ENCODE measurements at regions not wholly inside any gene's neighbourhood (a gene's known extent, or its start where the extent isn't known, plus 50 kb on each side); places are given as distances from the start of the nearest gene placed in this dataset.

GRCh38 chr3:23041918-23042696 is 161.0 kb upstream of the UBE2E2 start:
- Histone ChIP-seq H3K9me3 (ENCODE audit: insufficient read depth, low read length) (no peaks in the 10 kb centered on the region), H3K4me3 (ENCODE audit: insufficient read depth, low read length, poor library complexity, severe bottlenecking) (no peak overlapping the region), H3K4me2 (ENCODE audit: low read depth, low read length, poor library complexity, severe bottlenecking) (no peak overlapping the region), H3K79me2 (ENCODE audit: insufficient read depth, low read length) (no peaks in the 10 kb centered on the region), H4K20me1 (ENCODE audit: low read depth, low read length) (no peaks in the 10 kb centered on the region), H3K36me3 (ENCODE audit: low read length) (no peaks in the 10 kb centered on the region), H3K9me2 (replicated peaks; ENCODE audit: insufficient read depth, low read length) (no peaks in the 10 kb centered on the region), H3K27ac (ENCODE audit: low read depth, low read length) (no peak overlapping the region), H2AFZ (ENCODE audit: low read depth, low read length, severe bottlenecking) (no peak overlapping the region), H3K27me3 (ENCODE audit: low read length) (no peaks in the 10 kb centered on the region), H3F3A (ENCODE audit: insufficient read depth) (no peaks in the 10 kb centered on the region), H3K9ac (ENCODE audit: low read length) (no peak overlapping the region)
- TF ChIP-seq EZH2phosphoT487 (conservative IDR thresholded peaks at IDR 0.05; ENCODE audit: low read length) (no peak), CTCF (IDR thresholded peaks at IDR 0.05; ENCODE audit: insufficient read depth, low read length, poor library complexity, severe bottlenecking) (no peak)

- no peak for TF ChIP-seq CTCF (IDR thresholded peaks at IDR 0.05; ENCODE audit: insufficient read depth, low read length, poor library complexity, severe bottlenecking)
- TF ChIP-seq EZH2phosphoT487 (conservative IDR thresholded peaks at IDR 0.05; ENCODE audit: low read length): no peak
- no peak overlapping the region for H3K4me3 ChIP-seq (ENCODE audit: insufficient read depth, low read length, poor library complexity, severe bottlenecking)
- no peak overlapping the region for H3K9ac ChIP-seq (ENCODE audit: low read length)
- H3K4me2 ChIP-seq (ENCODE audit: low read depth, low read length, poor library complexity, severe bottlenecking): no peak overlapping the region
- no peaks in the 10 kb centered on the region for H3K79me2 ChIP-seq (ENCODE audit: insufficient read depth, low read length)
- H2AFZ ChIP-seq (ENCODE audit: low read depth, low read length, severe bottlenecking): no peak overlapping the region
- H3K27me3 ChIP-seq (ENCODE audit: low read length): no peaks in the 10 kb centered on the region
- H3K27ac ChIP-seq (ENCODE audit: low read depth, low read length): no peak overlapping the region
- H3K9me2 ChIP-seq (replicated peaks; ENCODE audit: insufficient read depth, low read length): no peaks in the 10 kb centered on the region
- no peaks in the 10 kb centered on the region for H3F3A ChIP-seq (ENCODE audit: insufficient read depth)
- no peaks in the 10 kb centered on the region for H4K20me1 ChIP-seq (ENCODE audit: low read depth, low read length)
- no peaks in the 10 kb centered on the region for H3K9me3 ChIP-seq (ENCODE audit: insufficient read depth, low read length)
- no peaks in the 10 kb centered on the region for H3K36me3 ChIP-seq (ENCODE audit: low read length)
These were observed 158.7 kb upstream of the UBE2E2 start for GRCh38 chr3:23044463-23044862.

GRCh38 chr3:23046536-23046935 is 156.6 kb upstream of the UBE2E2 start:
- H3K27ac ChIP-seq (ENCODE audit: low read depth, low read length): no peak overlapping the region
- no peak overlapping the region for H3K4me3 ChIP-seq (ENCODE audit: insufficient read depth, low read length, poor library complexity, severe bottlenecking)
- H3K9ac ChIP-seq (ENCODE audit: low read length): no peak overlapping the region
- no peaks in the 10 kb centered on the region for H4K20me1 ChIP-seq (ENCODE audit: low read depth, low read length)
- H3K4me2 ChIP-seq (ENCODE audit: low read depth, low read length, poor library complexity, severe bottlenecking): no peak overlapping the region
- H3K36me3 ChIP-seq (ENCODE audit: low read length): no peaks in the 10 kb centered on the region
- H3K9me2 ChIP-seq (replicated peaks; ENCODE audit: insufficient read depth, low read length): no peaks in the 10 kb centered on the region
- no peaks in the 10 kb centered on the region for H3K9me3 ChIP-seq (ENCODE audit: insufficient read depth, low read length)
- H3K79me2 ChIP-seq (ENCODE audit: insufficient read depth, low read length): no peaks in the 10 kb centered on the region
- TF ChIP-seq CTCF (IDR thresholded peaks at IDR 0.05; ENCODE audit: insufficient read depth, low read length, poor library complexity, severe bottlenecking) (no peak), EZH2phosphoT487 (conservative IDR thresholded peaks at IDR 0.05; ENCODE audit: low read length) (no peak)
- H2AFZ ChIP-seq (ENCODE audit: low read depth, low read length, severe bottlenecking): no peak overlapping the region
- H3K27me3 ChIP-seq (ENCODE audit: low read length): no peaks in the 10 kb centered on the region
- no peaks in the 10 kb centered on the region for H3F3A ChIP-seq (ENCODE audit: insufficient read depth)
